ENCODE measurements at regions not wholly inside any gene's neighbourhood (a gene's known extent, or its start where the extent isn't known, plus 50 kb on each side); places are given as distances from the start of the nearest gene placed in this dataset.
"Not testable (repeated sequence)": the region's sequence is repeated elsewhere in the genome, so short reads cannot be mapped to it uniquely, and the experiment has no call there.

- DNase-seq (ENCODE audit: low read depth, low spot score) = no peak
These were observed 111.5 kb downstream of the NPY start for GRCh38 chr7:24395512-24395911.

DNA sequence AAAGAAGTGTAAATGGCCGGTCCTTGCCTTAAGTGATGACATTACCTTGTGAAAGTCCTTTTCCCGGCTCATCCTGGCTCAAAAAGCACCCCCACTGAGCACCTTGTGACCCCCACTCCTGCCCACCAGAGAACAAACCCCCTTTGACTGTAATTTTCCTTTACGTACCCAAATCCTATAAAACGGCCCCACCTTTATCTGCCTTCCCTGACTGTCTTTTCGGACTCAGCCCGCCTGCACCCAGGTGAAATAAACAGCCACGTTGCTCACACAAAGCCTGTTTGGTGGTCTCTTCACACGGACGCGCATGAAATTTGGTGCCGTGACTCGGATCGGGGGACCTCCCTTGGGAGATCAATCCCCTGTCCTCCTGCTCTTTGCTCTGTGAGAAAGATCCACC is 112.4 kb downstream of the NPY start:
- not testable (repeated sequence) for DNase-seq (ENCODE audit: low read depth, low spot score)

GRCh38 chr7:24401628-24402593 is 117.9 kb downstream of the NPY start:
- no peak for DNase-seq (ENCODE audit: low read depth, low spot score)

GRCh38 chr7:24402655-24403054 is 118.7 kb downstream of the NPY start:
- no peak for DNase-seq (ENCODE audit: low read depth, low spot score)

- DNase-seq (ENCODE audit: low read depth, low spot score) = no peak
These were observed 119.6 kb downstream of the NPY start for GRCh38 chr7:24403557-24403956.

DNA sequence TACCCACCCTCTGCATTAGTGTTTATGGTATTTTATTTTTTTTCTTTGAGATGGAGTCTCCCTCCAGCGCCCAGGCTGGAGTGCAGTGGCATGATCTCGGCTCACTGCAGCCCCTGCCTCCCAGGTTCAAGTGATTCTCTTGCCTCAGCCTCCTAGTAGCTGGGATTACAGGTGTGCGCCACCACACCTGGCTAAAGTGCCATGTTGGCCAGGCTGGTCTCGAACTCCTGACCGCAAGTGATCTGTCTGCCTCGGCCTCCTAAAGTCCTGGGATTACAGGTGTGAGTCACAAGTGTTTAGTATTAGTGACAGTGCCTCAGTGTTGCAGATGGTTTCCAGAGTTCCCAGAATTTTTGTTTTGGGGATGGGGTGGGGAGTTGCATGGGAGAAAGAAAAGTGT is 120.3 kb downstream of the NPY start:
- DNase-seq (ENCODE audit: low read depth, low spot score) = no peak

- DNase-seq (ENCODE audit: low read depth, low spot score) = no peak
These were observed 121.0 kb downstream of the NPY start for GRCh38 chr7:24405002-24405401.

DNA sequence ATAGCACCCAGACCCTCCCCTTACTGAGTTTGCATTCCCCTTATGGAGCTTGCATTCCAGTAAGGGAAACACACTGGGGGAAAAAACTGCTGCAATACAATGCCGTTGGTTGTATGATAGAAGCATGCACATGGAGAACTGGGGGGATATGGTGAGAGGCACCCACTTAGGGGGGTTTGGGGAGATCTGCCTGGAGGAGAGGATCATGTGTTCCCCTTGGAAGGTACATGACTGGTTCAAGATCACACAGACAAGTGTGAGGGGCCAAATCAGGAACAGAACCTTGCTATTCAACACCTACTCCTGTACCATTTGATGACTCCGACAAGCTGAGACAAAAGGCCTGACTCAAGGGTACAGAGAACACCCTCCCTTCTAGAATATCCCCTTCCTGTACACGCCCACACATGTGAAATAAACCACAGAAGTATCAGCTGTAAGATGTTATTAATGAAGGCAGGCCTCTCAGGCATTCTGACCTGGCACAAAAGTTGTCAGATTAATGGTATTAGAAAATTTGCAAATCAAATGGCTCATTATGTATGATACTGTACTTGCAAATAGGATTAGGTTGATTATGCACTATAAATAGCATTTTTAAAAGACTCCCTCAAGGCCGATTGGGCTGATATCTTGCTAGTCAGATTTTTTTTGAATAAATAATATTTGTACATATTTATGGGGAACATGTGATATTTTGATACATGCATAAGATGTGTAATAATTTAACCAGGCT is 122.2 kb downstream of the NPY start:
- no peak for DNase-seq (ENCODE audit: low read depth, low spot score)

GRCh38 chr7:24406789-24407299 is 122.9 kb downstream of the NPY start:
- no peak for DNase-seq (ENCODE audit: low read depth, low spot score)

- DNase-seq (ENCODE audit: low read depth, low spot score) = no peak
These were observed 124.0 kb downstream of the NPY start for GRCh38 chr7:24407965-24408364.

DNA sequence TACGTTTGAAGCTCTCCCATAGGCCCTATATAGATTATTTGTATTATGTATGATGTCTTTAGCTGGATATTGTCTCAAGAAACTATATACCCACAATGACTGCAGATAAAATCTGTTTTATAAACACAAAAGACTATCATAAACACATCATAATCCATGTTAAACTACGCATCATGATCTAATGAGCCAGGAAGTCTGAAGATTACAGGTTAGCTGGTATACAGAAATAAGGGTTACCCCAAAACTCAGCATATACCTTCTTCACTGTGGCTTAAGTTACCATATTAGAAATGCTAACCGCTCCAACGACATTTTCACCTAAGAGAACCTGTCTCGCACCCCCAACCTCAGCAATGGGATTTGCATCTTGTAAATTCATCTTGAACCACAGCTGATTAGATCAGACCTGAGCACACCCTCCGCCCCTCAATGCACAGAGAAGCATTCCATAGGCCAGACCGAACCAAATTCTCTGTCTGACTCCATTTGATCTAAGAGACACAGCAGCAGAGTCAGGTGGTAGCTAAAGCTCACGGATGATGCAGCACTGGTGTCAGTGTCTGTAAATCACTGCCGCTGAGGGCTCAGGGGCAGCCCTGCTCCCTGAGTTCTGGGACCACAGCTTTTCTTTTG is 124.9 kb downstream of the NPY start:
- no peak for DNase-seq (ENCODE audit: low read depth, low spot score)

DNA sequence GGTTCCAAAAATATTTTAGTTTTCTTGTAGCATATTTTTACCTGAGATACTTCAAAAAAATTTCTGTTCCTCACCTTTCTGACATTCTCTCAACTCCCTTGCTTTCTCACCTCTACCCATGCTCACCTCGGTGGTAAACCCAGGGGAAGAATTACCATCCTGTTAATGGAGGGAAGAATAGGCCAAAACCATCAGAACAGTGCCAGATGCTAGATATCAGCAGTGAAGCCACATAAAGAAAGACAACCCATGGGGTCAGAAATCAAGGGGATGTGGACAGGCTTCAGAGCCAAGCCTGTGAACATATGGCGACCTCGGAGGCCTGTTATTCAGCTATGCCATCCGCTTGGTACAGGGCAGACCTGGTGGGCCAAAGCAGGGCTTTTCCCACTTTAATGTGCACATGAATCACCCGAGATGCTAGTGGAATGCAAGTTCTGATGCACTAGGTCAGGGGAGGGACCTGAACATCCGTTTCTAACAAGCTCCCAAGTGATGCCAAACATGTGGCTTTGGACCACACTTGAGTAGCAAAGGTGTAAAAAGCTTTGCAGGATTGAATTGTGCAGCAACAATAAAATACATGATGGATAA is 125.5 kb downstream of the NPY start:
- no peak for DNase-seq (ENCODE audit: low read depth, low spot score)

GRCh38 chr7:24411226-24411625 is 127.2 kb downstream of the NPY start:
- no peak for DNase-seq (ENCODE audit: low read depth, low spot score)

DNA sequence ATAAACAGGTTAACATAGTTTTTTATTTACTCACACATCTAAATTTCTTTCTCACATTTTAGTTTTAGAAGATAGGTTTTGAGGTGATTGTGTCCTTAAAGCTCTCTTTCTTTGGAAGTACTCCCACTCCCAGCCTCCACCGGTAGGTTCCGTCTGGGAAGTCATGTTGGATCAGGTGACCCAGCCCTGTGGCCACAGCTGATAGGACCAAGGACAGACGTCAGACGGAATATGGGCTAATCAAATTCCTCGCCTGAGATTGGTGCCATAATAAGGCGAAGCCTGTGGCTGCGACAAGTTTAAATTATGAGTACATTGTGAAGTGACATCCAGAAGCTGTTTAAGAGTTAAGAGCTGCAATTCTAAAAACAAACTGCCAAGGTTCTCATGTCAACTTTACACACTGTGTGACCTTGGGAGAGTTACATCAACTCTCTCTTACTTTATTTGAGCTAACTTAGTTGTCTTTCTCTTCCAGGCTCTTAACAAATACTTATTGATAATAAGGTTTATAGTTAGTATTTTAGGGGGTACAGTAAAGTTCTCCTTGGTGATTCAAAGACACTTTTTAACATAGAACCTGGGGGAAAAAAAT is 133.6 kb downstream of the NPY start:
- no peak for DNase-seq (ENCODE audit: low read depth, low spot score)

- no peak for DNase-seq (ENCODE audit: low read depth, low spot score)
These were observed 135.1 kb downstream of the NPY start for GRCh38 chr7:24419077-24419476.

DNA sequence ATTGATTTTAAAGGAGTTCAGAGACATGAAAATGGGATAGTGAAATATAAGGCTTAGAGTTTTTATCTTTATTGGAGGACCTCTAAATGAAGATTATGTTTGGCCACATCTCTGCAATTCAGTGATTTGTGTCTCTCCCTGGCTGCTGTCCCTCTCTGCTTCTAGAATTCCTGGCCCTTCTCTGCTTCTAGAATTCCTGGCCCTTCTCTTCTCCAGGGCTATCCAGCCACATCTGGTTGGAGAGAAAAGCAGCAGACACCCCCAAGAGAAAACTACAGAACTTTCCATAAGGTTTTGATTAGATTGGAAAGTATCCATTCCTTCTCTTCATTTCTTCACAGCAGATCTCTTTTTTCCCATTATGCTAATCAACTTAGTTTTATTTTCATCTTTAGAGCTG is 135.5 kb downstream of the NPY start:
- DNase-seq (ENCODE audit: low read depth, low spot score) = no peak

GRCh38 chr7:24422441-24423010 is 138.5 kb downstream of the NPY start:
- no peak for DNase-seq (ENCODE audit: low read depth, low spot score)

GRCh38 chr7:24425664-24426063 is 141.7 kb downstream of the NPY start:
- no peak for DNase-seq (ENCODE audit: low read depth, low spot score)

DNA sequence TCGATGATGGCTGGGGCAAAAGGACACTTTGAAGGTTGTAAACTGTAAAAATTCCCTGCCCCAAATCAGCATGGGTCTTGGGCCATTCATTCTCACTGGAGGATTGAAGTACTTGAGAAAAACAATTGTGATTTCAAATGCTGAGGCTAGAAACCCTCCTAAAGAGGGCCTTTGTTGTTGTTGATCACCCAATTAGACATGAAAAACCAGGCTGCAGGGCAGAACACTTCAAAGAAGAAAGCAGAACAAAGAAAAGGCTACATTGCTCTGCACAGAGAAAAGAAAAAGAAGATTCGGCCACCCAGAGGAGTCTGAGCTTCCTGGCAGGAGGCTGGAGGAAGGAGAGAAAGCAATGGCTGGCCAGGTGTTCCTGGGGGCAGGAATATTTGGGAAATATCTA is 143.1 kb downstream of the NPY start:
- no peak for DNase-seq (ENCODE audit: low read depth, low spot score)

GRCh38 chr7:24428676-24429075 is 144.6 kb upstream of the PALS2 start:
- DNase-seq (ENCODE audit: low read depth, low spot score) = no peak

DNA sequence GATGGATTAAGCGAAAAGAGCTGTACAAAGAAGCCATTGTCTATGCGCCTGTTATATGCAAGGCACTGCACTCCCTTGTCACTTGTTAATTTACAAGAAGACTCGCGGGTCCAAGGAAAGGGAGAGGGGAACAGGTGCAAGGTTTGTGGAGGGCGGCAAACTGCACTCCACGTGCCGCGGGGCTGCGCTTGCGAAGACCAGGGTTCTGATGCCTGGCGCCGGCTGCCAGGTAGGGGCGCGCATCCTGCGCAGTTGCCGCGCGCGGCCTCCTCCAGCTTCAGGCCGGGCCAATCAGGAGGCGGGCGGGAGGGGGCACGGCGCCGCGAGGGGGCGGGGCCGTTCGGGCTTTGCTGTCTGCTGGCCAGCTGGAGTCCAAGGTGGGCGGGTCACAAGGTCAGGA is 140.6 kb upstream of the PALS2 start:
- no peak for DNase-seq (ENCODE audit: low read depth, low spot score)
